Parathyroid adenoma (tissue), 2 donors: ENCODE measurements at regions not wholly inside any gene's neighbourhood (a gene's known extent, or its start where the extent isn't known, plus 50 kb on each side); places are given as distances from the start of the nearest gene placed in this dataset.

Experiments
- H2AFZ ChIP-seq: fragments of 300-600 bp; sonication (generic); one replicate; pipeline ENCODE4 v1.7.0; 2017; ENCODE audit warnings: antibody characterized with exemption, mild to moderate bottlenecking
- H3K27ac ChIP-seq: fragments of 300-600 bp; sonication (generic); one replicate; pipeline ENCODE4 v1.7.0; 2017
- H3K27me3 ChIP-seq: fragments of 300-600 bp; sonication (generic); one replicate; pipeline ENCODE4 v1.7.0; 2017; ENCODE audit warnings: low read length; ENCODE audit not compliant: control insufficient read depth, insufficient read depth
- H3K36me3 ChIP-seq: fragments of 300-600 bp; sonication (generic); one replicate; pipeline ENCODE4 v1.7.0; 2017; ENCODE audit warnings: low read length; ENCODE audit not compliant: control insufficient read depth, insufficient read depth
- H3K4me1 ChIP-seq: fragments of 300-600 bp; sonication (generic); one replicate; pipeline ENCODE4 v1.7.0; 2017; ENCODE audit warnings: control low read depth
- H3K4me2 ChIP-seq: fragments of 300-600 bp; sonication (generic); one replicate; pipeline ENCODE4 v1.7.0; 2017; ENCODE audit warnings: low read length
- H3K4me3 ChIP-seq: fragments of 300-600 bp; sonication (generic); one replicate; pipeline ENCODE4 v1.7.0; 2017; ENCODE audit warnings: low read depth, low read length
- H3K79me2 ChIP-seq: fragments of 300-600 bp; sonication (generic); one replicate; pipeline ENCODE4 v1.7.0; 2017; ENCODE audit warnings: control low read depth
- H3K9ac ChIP-seq: fragments of 300-600 bp; sonication (generic); one replicate; pipeline ENCODE4 v1.7.0; 2017; ENCODE audit warnings: mild to moderate bottlenecking
- H3K9me3 ChIP-seq: fragments of 300-600 bp; sonication (generic); one replicate; pipeline ENCODE4 v1.7.0; 2017; ENCODE audit warnings: low read length; ENCODE audit not compliant: control insufficient read depth
- TF ChIP-seq, protein P1 (sequence below): fragments of 300-600 bp; sonication (generic); IDR thresholded peaks from one replicate; pipeline ENCODE4 v1.7.0; 2017; ENCODE audit warnings: antibody characterized with exemption, mild to moderate bottlenecking
- donor health status: primary hyperparathyroidism.

DNA sequence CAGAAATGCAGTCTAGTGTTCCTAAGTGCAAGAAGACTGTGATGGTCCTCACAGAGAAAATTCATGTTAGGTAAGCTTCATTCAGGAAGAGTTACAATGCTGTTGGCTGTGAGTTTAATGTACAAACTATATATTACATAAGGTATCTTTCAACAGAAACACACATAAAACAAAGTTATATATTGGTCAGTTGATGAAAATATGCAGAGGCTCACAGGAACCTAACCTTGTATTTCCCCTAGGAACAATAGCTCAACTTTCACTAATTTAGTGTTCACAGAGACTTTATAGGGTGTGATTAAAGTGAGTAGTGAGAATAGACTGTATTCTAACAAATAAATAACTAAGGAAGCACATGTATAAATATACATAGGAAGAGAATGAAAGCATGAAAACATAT, 676.9 kb upstream of the ADGRL4 start:
- no peak overlapping the region for H3K9ac ChIP-seq
- H3K36me3 ChIP-seq = no peaks in the 10 kb centered on the region
- no peaks in the 10 kb centered on the region for H3K4me1 ChIP-seq
- no peaks in the 10 kb centered on the region for H3K79me2 ChIP-seq
- TF ChIP-seq, protein P1, sequence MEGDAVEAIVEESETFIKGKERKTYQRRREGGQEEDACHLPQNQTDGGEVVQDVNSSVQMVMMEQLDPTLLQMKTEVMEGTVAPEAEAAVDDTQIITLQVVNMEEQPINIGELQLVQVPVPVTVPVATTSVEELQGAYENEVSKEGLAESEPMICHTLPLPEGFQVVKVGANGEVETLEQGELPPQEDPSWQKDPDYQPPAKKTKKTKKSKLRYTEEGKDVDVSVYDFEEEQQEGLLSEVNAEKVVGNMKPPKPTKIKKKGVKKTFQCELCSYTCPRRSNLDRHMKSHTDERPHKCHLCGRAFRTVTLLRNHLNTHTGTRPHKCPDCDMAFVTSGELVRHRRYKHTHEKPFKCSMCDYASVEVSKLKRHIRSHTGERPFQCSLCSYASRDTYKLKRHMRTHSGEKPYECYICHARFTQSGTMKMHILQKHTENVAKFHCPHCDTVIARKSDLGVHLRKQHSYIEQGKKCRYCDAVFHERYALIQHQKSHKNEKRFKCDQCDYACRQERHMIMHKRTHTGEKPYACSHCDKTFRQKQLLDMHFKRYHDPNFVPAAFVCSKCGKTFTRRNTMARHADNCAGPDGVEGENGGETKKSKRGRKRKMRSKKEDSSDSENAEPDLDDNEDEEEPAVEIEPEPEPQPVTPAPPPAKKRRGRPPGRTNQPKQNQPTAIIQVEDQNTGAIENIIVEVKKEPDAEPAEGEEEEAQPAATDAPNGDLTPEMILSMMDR = no peak
- H2AFZ ChIP-seq = no peak overlapping the region
- no peak overlapping the region for H3K27ac ChIP-seq
- H3K4me2 ChIP-seq = no peak overlapping the region
- H3K4me3 ChIP-seq = no peak overlapping the region
- no peaks in the 10 kb centered on the region for H3K27me3 ChIP-seq
- no peaks in the 10 kb centered on the region for H3K9me3 ChIP-seq

DNA sequence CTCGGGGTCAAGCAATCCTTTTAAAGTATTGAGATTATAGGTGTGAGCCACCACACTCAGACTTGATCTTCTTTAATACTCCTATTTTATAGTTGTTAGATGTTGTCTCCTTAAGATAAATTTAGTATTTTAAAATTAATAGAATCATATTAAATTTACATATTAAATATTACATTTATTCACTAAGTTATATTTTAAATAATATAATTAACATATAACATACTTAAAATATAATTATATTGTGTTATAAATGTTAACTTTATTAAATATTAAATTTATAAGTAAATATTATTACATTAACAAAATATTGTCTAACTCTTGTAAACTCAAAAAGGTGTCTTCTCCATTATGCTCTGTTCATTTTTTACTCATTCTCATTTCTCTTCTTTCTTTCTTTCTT, 675.9 kb upstream of the ADGRL4 start:
- H3K9me3 ChIP-seq = no peaks in the 10 kb centered on the region
- H3K27me3 ChIP-seq = no peaks in the 10 kb centered on the region
- TF ChIP-seq, protein P1 = no peak
- H3K36me3 ChIP-seq = no peaks in the 10 kb centered on the region
- no peak overlapping the region for H2AFZ ChIP-seq
- H3K4me1 ChIP-seq = no peaks in the 10 kb centered on the region
- no peak overlapping the region for H3K4me2 ChIP-seq
- no peak overlapping the region for H3K4me3 ChIP-seq
- no peaks in the 10 kb centered on the region for H3K79me2 ChIP-seq
- H3K9ac ChIP-seq = no peak overlapping the region
- no peak overlapping the region for H3K27ac ChIP-seq

DNA sequence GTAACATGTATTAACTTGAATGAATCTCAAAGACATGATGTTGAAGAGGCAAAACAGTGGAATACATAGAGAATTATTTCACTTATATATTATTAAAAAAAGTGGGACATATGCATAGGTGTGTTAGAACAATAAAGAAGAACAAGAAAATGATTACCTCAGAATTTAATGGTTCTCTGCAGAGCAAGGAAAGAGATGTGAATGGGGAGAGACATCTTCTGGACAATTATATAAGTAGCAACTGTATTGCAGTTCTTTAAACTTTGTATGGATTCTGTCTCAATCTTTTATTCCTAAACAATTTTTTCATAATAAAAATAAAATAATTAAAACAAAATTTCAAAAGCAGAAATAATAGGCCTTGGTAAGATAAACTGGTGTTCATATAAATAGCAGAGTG, 674.9 kb upstream of the ADGRL4 start:
- Histone ChIP-seq H3K79me2 (no peaks in the 10 kb centered on the region), H3K9me3 (no peaks in the 10 kb centered on the region), H3K27ac (no peak overlapping the region), H3K27me3 (no peaks in the 10 kb centered on the region), H3K4me3 (no peak overlapping the region), H3K4me2 (no peak overlapping the region), H3K9ac (no peak overlapping the region), H3K4me1 (no peaks in the 10 kb centered on the region), H2AFZ (no peak overlapping the region), H3K36me3 (no peaks in the 10 kb centered on the region)
- TF ChIP-seq, protein P1 = no peak

DNA sequence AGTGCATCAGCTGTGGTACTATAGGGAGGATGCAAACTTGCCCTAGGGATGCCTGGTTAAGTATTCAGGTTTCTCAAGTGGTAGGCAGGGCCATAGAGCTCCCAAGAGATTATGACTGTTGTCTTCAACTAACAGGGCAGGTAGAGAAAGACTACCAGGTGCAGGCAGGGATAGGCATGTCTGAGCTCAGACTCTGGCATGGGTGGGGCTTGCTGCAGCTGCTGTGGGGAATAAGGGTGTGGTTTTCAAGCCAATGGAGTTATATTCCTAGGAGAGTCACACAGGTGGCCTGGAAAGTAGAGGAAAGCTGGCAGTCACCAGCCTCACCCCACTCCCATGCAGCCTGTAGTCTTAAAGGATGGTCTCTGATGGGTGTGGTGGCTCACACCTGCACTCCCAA, 673.4 kb upstream of the ADGRL4 start:
- TF ChIP-seq, protein P1 = no peak
- Histone ChIP-seq H3K9ac (no peak overlapping the region), H3K79me2 (no peaks in the 10 kb centered on the region), H3K4me1 (no peaks in the 10 kb centered on the region), H3K9me3 (no peaks in the 10 kb centered on the region), H2AFZ (no peak overlapping the region), H3K4me3 (no peak overlapping the region), H3K4me2 (no peak overlapping the region), H3K36me3 (no peaks in the 10 kb centered on the region), H3K27ac (no peak overlapping the region), H3K27me3 (no peaks in the 10 kb centered on the region)

DNA sequence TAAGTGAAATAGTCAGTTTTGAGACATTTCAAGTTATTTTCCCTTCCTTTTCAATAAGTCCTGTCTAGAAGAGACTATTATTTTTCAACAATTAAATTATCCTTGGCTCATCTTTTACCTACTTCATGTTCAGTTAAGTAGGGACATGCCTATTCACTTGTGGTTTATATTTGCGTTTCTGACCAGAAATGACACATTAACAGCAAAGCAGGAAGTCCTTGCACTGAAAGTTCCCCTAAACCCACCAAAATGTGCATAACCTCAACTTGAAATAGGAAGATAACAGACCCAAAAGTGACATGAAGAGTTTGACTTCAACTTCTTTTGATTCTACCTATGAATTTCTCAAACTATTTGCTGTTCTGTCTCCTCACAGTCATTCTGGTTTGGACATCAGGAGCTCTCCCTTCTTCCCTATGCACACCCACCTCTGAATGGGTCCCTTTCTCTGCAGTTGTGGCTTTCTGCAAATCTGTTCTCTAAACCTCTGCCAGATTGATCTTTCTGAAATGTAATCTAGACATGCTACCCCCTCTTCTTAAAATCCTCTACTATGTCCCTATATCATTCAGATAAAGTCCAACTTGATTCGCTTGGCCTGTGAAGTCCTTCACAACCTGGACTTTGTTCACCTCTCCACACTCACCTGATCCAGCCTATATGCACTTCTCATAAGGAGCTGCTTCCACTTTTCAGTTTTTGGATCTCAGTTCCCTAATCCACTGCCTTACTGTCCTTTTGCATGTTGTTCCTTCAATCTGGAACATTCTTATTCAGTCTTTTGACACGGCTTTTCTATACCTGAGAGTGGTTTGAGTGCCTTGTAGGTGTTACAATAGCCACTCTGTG, 661.5 kb upstream of the ADGRL4 start:
- Histone ChIP-seq H3K9me3 (no peaks in the 10 kb centered on the region), H3K27ac (no peak overlapping the region), H3K27me3 (no peaks in the 10 kb centered on the region), H3K4me2 (no peak overlapping the region), H3K9ac (no peak overlapping the region), H3K36me3 (no peaks in the 10 kb centered on the region), H3K4me3 (no peak overlapping the region), H3K4me1 (no peaks in the 10 kb centered on the region), H3K79me2 (no peaks in the 10 kb centered on the region), H2AFZ (no peak overlapping the region)
- TF ChIP-seq, protein P1 = no peak
